Mesendoderm (in vitro differentiated cells): ENCODE measurements at regions not wholly inside any gene's neighbourhood (a gene's known extent, or its start where the extent isn't known, plus 50 kb on each side); places are given as distances from the start of the nearest gene placed in this dataset.
"Not testable (repeated sequence)": the region's sequence is repeated elsewhere in the genome, so short reads cannot be mapped to it uniquely, and the experiment has no call there.

Experiments used
- DNase-seq: peaks from one replicate; pipeline ENCODE4 v3.0.0; 2013
- H2AK5ac ChIP-seq: 2 replicates; pipeline ENCODE4 v1.6.1; 2013; ENCODE audit warnings: low read length, inconsistent platforms
- H2BK120ac ChIP-seq: 2 replicates; pipeline ENCODE4 v1.6.1; 2013; ENCODE audit warnings: low read depth, mild to moderate bottlenecking, low read length, moderate library complexity, mixed read lengths
- H2BK15ac ChIP-seq: replicated peaks from 2 replicates; pipeline ENCODE4 v1.6.1; 2013; ENCODE audit warnings: low read depth, mild to moderate bottlenecking, moderate library complexity
- H2BK5ac ChIP-seq: 2 replicates; pipeline ENCODE4 v1.6.1; 2013; ENCODE audit warnings: low read length, inconsistent platforms
- H3K18ac ChIP-seq: 2 replicates; pipeline ENCODE4 v1.6.1; 2013; ENCODE audit warnings: mild to moderate bottlenecking, low read length, mixed read lengths
- H3K23ac ChIP-seq: one replicate; pipeline ENCODE4 v1.6.1; 2013; ENCODE audit warnings: low read length
- H3K27ac ChIP-seq: 2 replicates; pipeline ENCODE4 v1.5.1; 2013; ENCODE audit warnings: low read depth, mild to moderate bottlenecking, inconsistent platforms, low read length, moderate library complexity
- H3K27me3 ChIP-seq: 2 replicates; pipeline ENCODE4 v1.6.1; 2013; ENCODE audit warnings: low read length, control low read depth, mild to moderate bottlenecking, inconsistent platforms; ENCODE audit not compliant: insufficient read depth, poor library complexity
- H3K36me3 ChIP-seq: 2 replicates; pipeline ENCODE4 v1.6.1; 2013; ENCODE audit warnings: low read length, inconsistent platforms; ENCODE audit not compliant: control insufficient read depth, insufficient read depth
- H3K4ac ChIP-seq: one replicate; pipeline ENCODE4 v1.6.1; 2013; ENCODE audit warnings: low read depth, mild to moderate bottlenecking, low read length, moderate library complexity
- H3K4me1 ChIP-seq: 2 replicates; pipeline ENCODE4 v1.6.1; 2013; ENCODE audit warnings: low read depth, low read length, inconsistent platforms; ENCODE audit not compliant: control insufficient read depth
- H3K4me2 ChIP-seq: 2 replicates; pipeline ENCODE4 v1.6.1; 2013; ENCODE audit warnings: low read length
- H3K4me3 ChIP-seq: 2 replicates; pipeline ENCODE4 v1.5.1; 2013; ENCODE audit warnings: mild to moderate bottlenecking, low read length
- H3K56ac ChIP-seq: one replicate; pipeline ENCODE4 v1.6.1; 2013; ENCODE audit warnings: low read length
- H3K79me1 ChIP-seq: 2 replicates; pipeline ENCODE4 v1.6.1; 2013; ENCODE audit warnings: low read length, inconsistent platforms
- H3K79me2 ChIP-seq: 2 replicates; pipeline ENCODE4 v1.6.1; 2013; ENCODE audit warnings: mild to moderate bottlenecking, low read length; ENCODE audit not compliant: control insufficient read depth, insufficient read depth
- H3K9ac ChIP-seq: 2 replicates; pipeline ENCODE4 v1.6.1; 2013; ENCODE audit warnings: low read length, inconsistent platforms
- H4K5ac ChIP-seq: one replicate; pipeline ENCODE4 v1.6.1; 2013; ENCODE audit warnings: low read length
- H4K8ac ChIP-seq: one replicate; pipeline ENCODE4 v1.6.1; 2013; ENCODE audit warnings: low read depth, mild to moderate bottlenecking, control low read depth, low read length, moderate library complexity
- WGBS: extraction: QIAGEN DNeasy Blood & Tissue Kit; methylation state at CpG from one replicate; pipeline ENCODE4 v1.1.7; 2013; ENCODE audit warnings: low lambda C conversion rate, missing lambda C conversion rate; ENCODE audit not compliant: insufficient coverage; ENCODE audit errors: extremely low coverage; 5-methylcytosine and 5-hydroxymethylcytosine counted together

DNA sequence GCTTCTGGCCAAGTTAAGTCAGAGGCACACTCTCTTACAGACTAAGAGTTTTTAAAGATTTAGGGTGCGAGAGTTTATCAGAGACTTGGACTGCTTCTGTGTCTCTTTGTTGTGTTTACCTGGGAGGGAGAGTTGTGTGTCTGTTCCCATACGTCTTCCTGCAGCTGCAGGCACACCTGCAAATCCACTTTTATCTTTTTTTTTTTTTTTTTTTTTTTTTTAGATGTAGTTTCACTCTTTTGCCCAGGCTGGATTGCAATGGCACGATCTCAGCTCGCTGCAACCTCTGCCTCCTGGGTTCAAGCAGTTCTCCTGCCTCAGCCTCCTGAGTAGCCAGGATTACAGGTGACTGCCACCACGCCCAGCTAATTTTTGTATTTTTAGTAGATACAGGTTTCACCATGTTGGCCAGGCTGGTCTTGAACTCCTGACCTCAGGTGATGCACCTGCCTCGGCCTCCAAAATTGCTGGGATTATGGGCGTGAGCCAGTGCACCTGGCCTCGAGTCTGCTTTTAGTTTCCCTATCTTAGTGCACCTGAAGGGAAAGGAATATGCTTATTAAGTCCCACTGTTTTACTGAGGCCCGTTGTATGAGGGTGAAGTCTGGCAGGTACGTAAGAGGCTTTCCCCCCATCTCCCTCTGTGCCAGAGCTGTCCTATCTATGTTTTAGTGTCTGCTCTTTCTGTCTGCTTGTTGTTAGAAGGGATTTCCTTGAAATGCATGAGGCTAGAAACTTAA, 1488.0 kb downstream of the CDH11 start:
- H3K4me3 ChIP-seq, H3K56ac ChIP-seq, H4K5ac ChIP-seq, H3K9ac ChIP-seq, H2BK120ac ChIP-seq, DNase-seq, H3K36me3 ChIP-seq, H3K79me2 ChIP-seq, H3K23ac ChIP-seq, H3K4me1 ChIP-seq, H3K18ac ChIP-seq, H3K79me1 ChIP-seq, H2BK15ac ChIP-seq, H3K27ac ChIP-seq, H2BK5ac ChIP-seq, H3K4me2 ChIP-seq, H3K4ac ChIP-seq, H4K8ac ChIP-seq, H2AK5ac ChIP-seq, H3K27me3 ChIP-seq: not testable (repeated sequence)
- no CpG with 5 or more reads among the region's 10 CpGs for WGBS

DNA sequence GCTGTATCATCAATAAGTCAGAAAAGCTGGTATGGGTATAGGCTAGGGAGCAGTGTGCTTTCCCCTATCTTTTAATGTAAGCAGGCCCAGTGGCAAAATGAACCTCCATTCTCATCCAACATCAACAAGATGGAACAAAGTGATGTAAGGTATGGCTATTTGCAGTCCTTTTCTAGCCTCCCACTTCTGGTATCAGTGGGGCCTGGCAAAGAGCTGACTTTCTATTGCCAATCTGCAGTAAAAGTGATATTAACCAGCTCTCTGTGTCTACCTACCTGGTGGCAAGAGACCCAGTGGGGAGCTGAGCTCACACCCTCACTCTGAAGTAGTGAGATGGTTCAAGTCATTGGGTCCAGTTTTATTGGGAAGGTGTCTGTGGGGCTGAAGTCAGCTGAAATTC, 1492.6 kb downstream of the CDH11 start:
- no peak overlapping the region for H2BK15ac ChIP-seq
- H3K18ac ChIP-seq: no peak overlapping the region
- H4K8ac ChIP-seq: no peak overlapping the region
- H3K4me2 ChIP-seq: no peak overlapping the region
- H3K36me3 ChIP-seq: no peaks in the 10 kb centered on the region
- no peak overlapping the region for H4K5ac ChIP-seq
- no peak for DNase-seq
- H3K23ac ChIP-seq: no peak overlapping the region
- H3K27ac ChIP-seq: no peak overlapping the region
- no peak overlapping the region for H2BK120ac ChIP-seq
- H2AK5ac ChIP-seq: no peak overlapping the region
- no peak overlapping the region for H2BK5ac ChIP-seq
- no peaks in the 10 kb centered on the region for H3K79me1 ChIP-seq
- no peak overlapping the region for H3K56ac ChIP-seq
- H3K27me3 ChIP-seq: no peaks in the 10 kb centered on the region
- no peak overlapping the region for H3K4me3 ChIP-seq
- H3K9ac ChIP-seq: no peak overlapping the region
- H3K79me2 ChIP-seq: no peaks in the 10 kb centered on the region
- no peak overlapping the region for H3K4ac ChIP-seq
- H3K4me1 ChIP-seq: no peaks in the 10 kb centered on the region

DNA sequence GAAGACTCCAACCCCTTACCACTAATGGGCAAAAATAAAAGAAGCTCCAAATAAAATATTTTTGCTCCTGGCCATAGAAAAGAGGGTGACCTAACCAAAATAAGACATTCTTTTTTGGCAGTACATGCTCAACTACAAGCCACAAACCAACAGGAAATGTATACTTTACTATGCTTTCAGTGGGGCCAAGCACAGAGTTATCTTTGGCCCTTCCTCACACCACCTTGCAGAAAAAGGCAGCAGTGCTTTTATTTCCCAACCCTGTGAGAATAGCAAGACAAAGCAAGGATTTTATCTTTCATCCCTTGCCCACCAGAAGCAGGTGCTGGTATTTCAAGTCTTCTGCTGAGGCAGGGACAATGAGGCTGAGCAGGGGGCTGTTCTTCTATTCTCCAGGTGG, 1493.1 kb downstream of the CDH11 start:
- no peak overlapping the region for H2BK120ac ChIP-seq
- no peak overlapping the region for H3K56ac ChIP-seq

DNA sequence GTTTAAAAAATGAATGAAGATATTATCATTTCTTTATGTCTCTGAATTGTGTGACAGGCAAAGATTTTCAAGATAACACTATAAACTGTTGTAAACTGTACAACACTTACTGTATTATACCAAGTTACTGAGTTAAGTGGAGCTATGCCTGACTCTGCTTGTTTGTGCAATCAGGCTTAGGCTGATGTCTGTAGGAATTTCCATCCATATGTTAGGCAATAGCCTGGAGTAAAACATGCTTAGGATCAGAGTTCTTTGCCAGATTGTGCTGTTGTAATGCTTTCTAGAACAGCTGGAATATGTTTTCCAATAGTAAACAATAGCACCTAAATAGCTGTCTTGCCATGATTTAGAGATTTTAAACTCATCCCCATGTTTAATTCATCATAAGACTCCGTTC, 1496.7 kb downstream of the CDH11 start:
- Histone ChIP-seq H3K4me2 (no peak overlapping the region), H3K4me1 (no peaks in the 10 kb centered on the region), H3K56ac (no peak overlapping the region), H3K27me3 (no peaks in the 10 kb centered on the region), H3K36me3 (no peaks in the 10 kb centered on the region), H2BK15ac (no peak overlapping the region), H3K79me2 (no peaks in the 10 kb centered on the region), H2BK5ac (no peak overlapping the region), H2AK5ac (no peak overlapping the region), H3K4me3 (no peak overlapping the region), H3K79me1 (no peaks in the 10 kb centered on the region), H3K4ac (no peak overlapping the region), H2BK120ac (no peak overlapping the region), H3K18ac (no peak overlapping the region), H4K8ac (no peak overlapping the region), H3K9ac (no peak overlapping the region), H3K27ac (no peak overlapping the region), H4K5ac (no peak overlapping the region), H3K23ac (no peak overlapping the region)
- no CpG with 5 or more reads among the region's 1 CpG for WGBS
- no peak for DNase-seq

More for the DNA sequence above, 1493.1 kb downstream of the CDH11 start:
- Histone ChIP-seq H2BK5ac (no peak overlapping the region), H3K4me2 (no peak overlapping the region), H3K4me1 (no peaks in the 10 kb centered on the region), H3K79me2 (no peaks in the 10 kb centered on the region), H3K79me1 (no peaks in the 10 kb centered on the region), H3K36me3 (no peaks in the 10 kb centered on the region), H3K4ac (no peak overlapping the region), H4K5ac (no peak overlapping the region), H3K4me3 (no peak overlapping the region), H3K27ac (no peak overlapping the region), H2BK15ac (no peak overlapping the region), H4K8ac (no peak overlapping the region), H3K23ac (no peak overlapping the region), H3K27me3 (no peaks in the 10 kb centered on the region), H3K18ac (no peak overlapping the region), H3K9ac (no peak overlapping the region), H2AK5ac (no peak overlapping the region)
- no peak for DNase-seq

DNA sequence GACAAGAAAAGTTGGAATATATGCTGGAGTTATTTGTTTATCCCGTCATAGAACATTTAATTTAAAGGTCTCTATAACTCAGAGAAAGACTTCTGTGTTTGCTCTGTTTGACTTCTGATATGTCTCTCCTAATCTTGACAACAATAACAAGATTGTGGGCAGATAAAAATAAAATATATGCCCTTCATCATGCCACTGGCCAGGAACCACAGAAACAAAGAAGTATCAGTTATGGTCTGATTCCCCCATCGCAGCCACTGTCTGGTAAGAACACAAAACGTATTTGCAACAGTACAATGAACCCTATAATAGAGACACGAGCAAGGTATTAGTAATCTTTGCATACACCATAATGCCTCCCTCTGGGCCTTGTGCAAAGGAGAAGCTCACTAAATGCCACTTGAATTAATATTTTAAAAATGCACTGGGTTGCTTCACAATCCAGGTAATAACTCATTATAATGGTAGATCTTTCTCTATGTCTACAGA, 1498.3 kb downstream of the CDH11 start:
- Histone ChIP-seq H3K27me3 (no peaks in the 10 kb centered on the region), H3K4ac (no peak overlapping the region), H3K18ac (no peak overlapping the region), H2BK5ac (no peak overlapping the region), H3K27ac (no peak overlapping the region), H4K5ac (no peak overlapping the region), H3K4me3 (no peak overlapping the region), H3K36me3 (no peaks in the 10 kb centered on the region), H3K23ac (no peak overlapping the region), H2AK5ac (no peak overlapping the region), H4K8ac (no peak overlapping the region), H2BK15ac (no peak overlapping the region), H3K4me2 (no peak overlapping the region), H3K56ac (no peak overlapping the region), H2BK120ac (no peak overlapping the region), H3K79me2 (no peaks in the 10 kb centered on the region), H3K4me1 (no peaks in the 10 kb centered on the region), H3K79me1 (no peaks in the 10 kb centered on the region), H3K9ac (no peak overlapping the region)
- no peak for DNase-seq
- WGBS: no CpG with 5 or more reads among the region's 4 CpGs

DNA sequence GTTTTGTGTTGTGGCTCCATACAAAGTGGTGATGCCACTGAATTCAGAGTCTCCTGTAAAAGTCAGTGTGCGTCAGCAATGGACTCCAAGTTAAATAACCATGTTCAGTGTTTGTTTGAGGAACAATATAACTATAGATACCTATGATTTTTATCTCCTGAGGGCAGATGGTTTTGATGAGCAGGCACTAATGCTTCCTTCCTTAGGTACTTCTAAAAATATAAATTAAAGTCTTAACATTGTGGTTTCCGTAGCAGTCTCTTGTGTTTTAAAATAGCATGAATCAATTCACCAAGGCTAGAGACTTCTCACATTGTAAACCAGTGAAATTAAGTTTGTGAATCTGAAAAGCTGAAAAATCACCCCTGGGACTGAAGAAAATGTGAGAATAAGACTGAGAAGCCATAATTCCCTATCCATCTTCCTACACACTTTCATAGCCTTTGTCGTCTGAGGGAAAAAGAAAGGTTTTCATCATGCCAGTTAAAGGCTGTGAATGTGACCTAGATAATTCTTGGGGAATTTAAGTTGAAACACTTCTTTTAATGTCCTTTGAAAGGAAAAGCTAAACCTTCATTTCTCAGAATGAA, 1502.9 kb downstream of the CDH11 start:
- Histone ChIP-seq H4K5ac (no peak overlapping the region), H2BK5ac (no peak overlapping the region), H2BK120ac (no peak overlapping the region), H3K27ac (no peak overlapping the region), H3K9ac (no peak overlapping the region), H3K79me2 (no peaks in the 10 kb centered on the region), H3K79me1 (no peaks in the 10 kb centered on the region), H3K4me1 (no peaks in the 10 kb centered on the region), H3K4me3 (no peak overlapping the region), H3K36me3 (no peaks in the 10 kb centered on the region), H3K56ac (no peak overlapping the region), H2AK5ac (no peak overlapping the region), H3K27me3 (no peaks in the 10 kb centered on the region), H3K18ac (no peak overlapping the region), H3K23ac (no peak overlapping the region), H4K8ac (no peak overlapping the region), H3K4me2 (no peak overlapping the region), H3K4ac (no peak overlapping the region), H2BK15ac (no peak overlapping the region)
- no peak for DNase-seq
- no CpG with 5 or more reads among the region's 3 CpGs for WGBS
